ENCODE measurements at regions not wholly inside any gene's neighbourhood (a gene's known extent, or its start where the extent isn't known, plus 50 kb on each side); places are given as distances from the start of the nearest gene placed in this dataset.

DNA sequence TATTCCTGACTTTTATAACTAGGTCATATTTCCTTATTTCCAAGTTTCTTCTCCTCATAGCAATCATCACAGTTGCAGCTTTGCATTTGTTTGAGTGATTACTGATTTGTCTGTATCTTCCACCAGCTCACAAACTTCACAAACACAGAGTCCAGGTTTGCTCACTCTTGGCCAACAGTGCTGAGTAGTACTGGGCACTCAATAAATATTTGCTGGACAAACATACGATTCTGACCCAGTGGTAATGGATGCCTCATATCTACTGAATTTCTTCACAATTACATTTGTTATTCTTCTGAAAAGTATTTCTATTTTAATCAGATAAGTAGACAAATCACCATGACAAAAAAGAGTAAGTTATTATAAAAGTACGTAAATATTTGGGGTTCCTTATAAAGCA, 516.3 kb downstream of the TDRD15 start:
- H3K9me3 ChIP-seq, result no peaks in the 10 kb centered on the region
- Mint-ChIP-seq H3K4me1 (ENCODE audit: low read depth, unreplicated experiment) (peaks cover 14% of the 10 kb centered on the region), H3K36me3 (ENCODE audit: insufficient read depth, unreplicated experiment) (no peaks in the 10 kb centered on the region), H3K4me3 (ENCODE audit: unreplicated experiment) (no peak overlapping the region), H3K27me3 (ENCODE audit: insufficient read depth, unreplicated experiment) (no peaks in the 10 kb centered on the region), H3K9me3 (ENCODE audit: unreplicated experiment) (peaks cover 10% of the 10 kb centered on the region), H3K27ac (ENCODE audit: unreplicated experiment) (no peak overlapping the region)
- no peaks in the 10 kb centered on the region for H3K36me3 ChIP-seq (ENCODE audit: control insufficient read depth, insufficient read depth, low read length)
- BruUV-seq (replicated peaks), result no TSS peak
- intact Hi-C loops (cut with micrococcal nuclease; ENCODE audit: unreplicated experiment), result no loop called here
- no peaks in the 10 kb centered on the region for H3K27me3 ChIP-seq (replicated peaks; ENCODE audit: control insufficient read depth, insufficient read depth, low read length)
- TF ChIP-seq, protein P1, sequence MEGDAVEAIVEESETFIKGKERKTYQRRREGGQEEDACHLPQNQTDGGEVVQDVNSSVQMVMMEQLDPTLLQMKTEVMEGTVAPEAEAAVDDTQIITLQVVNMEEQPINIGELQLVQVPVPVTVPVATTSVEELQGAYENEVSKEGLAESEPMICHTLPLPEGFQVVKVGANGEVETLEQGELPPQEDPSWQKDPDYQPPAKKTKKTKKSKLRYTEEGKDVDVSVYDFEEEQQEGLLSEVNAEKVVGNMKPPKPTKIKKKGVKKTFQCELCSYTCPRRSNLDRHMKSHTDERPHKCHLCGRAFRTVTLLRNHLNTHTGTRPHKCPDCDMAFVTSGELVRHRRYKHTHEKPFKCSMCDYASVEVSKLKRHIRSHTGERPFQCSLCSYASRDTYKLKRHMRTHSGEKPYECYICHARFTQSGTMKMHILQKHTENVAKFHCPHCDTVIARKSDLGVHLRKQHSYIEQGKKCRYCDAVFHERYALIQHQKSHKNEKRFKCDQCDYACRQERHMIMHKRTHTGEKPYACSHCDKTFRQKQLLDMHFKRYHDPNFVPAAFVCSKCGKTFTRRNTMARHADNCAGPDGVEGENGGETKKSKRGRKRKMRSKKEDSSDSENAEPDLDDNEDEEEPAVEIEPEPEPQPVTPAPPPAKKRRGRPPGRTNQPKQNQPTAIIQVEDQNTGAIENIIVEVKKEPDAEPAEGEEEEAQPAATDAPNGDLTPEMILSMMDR (IDR thresholded peaks at IDR 0.05; ENCODE audit: insufficient read depth in 1 of 2, low read depth in 1 of 2, low read length in 1 of 2, severe bottlenecking in 1 of 2, unreplicated experiment in 1 of 2), result no peak
- POLR2A ChIA-PET, result no interaction called here
- DNase-seq, result no peak
- H3K4me3 ChIP-seq (ENCODE audit: low read depth, low read length), result no peak overlapping the region
- CTCF ChIA-PET, result no interaction called here
- peaks cover 8% of the 10 kb centered on the region for H3K4me1 ChIP-seq

DNA sequence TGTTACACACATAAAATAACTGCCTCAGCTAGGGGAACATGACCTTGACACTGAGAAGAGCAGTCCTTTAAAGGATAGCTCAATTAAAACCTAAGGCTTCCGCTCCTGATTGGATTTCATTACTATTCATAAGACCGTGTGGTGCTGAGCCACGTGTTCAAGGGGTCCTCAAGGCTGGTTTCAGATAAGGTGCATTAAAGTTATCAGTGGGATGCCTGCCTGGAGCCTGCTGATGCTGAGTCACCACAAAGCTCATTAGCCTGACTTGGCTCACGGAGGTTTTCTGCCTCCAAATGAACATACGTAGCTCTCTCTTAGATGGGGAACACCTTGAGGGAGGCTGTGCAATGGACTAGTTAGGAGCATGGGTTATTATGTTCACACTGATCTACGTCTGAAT, 518.9 kb downstream of the TDRD15 start:
- Histone ChIP-seq H3K27me3 (replicated peaks; ENCODE audit: control insufficient read depth, insufficient read depth, low read length) (no peaks in the 10 kb centered on the region), H3K9me3 (no peaks in the 10 kb centered on the region), H3K36me3 (ENCODE audit: control insufficient read depth, insufficient read depth, low read length) (no peaks in the 10 kb centered on the region), H3K4me3 (ENCODE audit: low read depth, low read length) (no peak overlapping the region), H3K4me1 (peaks cover 8% of the 10 kb centered on the region)
- Mint-ChIP-seq H3K27ac (ENCODE audit: unreplicated experiment) (no peak overlapping the region), H3K36me3 (ENCODE audit: insufficient read depth, unreplicated experiment) (no peaks in the 10 kb centered on the region), H3K27me3 (ENCODE audit: insufficient read depth, unreplicated experiment) (no peaks in the 10 kb centered on the region), H3K4me3 (ENCODE audit: unreplicated experiment) (no peak overlapping the region), H3K4me1 (ENCODE audit: low read depth, unreplicated experiment) (peaks cover 14% of the 10 kb centered on the region), H3K9me3 (ENCODE audit: unreplicated experiment) (peaks cover 10% of the 10 kb centered on the region)
- ChIA-PET POLR2A (no interaction called here), CTCF (no interaction called here)
- TF ChIP-seq, protein P1 (IDR thresholded peaks at IDR 0.05; ENCODE audit: insufficient read depth in 1 of 2, low read depth in 1 of 2, low read length in 1 of 2, severe bottlenecking in 1 of 2, unreplicated experiment in 1 of 2), result no peak
- intact Hi-C loops (cut with micrococcal nuclease; ENCODE audit: unreplicated experiment), result no loop called here
- no TSS peak for BruUV-seq (replicated peaks)
- DNase-seq, result no peak

DNA sequence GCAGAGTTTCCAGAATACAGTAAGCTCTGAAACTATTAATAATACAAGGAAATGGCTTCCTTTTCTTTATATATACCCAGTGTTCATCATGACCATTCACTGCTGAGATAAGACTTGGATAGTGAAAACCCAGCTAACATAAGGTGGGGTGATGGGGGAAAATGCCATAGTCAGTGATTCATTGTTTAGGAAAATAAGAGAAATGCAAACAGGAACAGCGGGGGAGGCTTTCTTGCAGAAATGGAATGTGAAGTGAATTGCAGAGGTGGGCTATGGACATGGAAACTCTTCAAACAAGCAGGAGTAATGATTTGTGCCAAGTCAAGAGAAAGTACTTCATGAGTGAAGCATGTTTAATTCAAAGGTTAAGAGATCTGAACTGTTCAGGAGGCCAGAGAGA, 519.4 kb downstream of the TDRD15 start:
- TF ChIP-seq, protein P1 (IDR thresholded peaks at IDR 0.05; ENCODE audit: insufficient read depth in 1 of 2, low read depth in 1 of 2, low read length in 1 of 2, severe bottlenecking in 1 of 2, unreplicated experiment in 1 of 2), result no peak
- Histone ChIP-seq H3K4me1 (peaks cover 8% of the 10 kb centered on the region), H3K27me3 (replicated peaks; ENCODE audit: control insufficient read depth, insufficient read depth, low read length) (no peaks in the 10 kb centered on the region), H3K9me3 (no peaks in the 10 kb centered on the region), H3K36me3 (ENCODE audit: control insufficient read depth, insufficient read depth, low read length) (no peaks in the 10 kb centered on the region), H3K4me3 (ENCODE audit: low read depth, low read length) (no peak overlapping the region)
- Mint-ChIP-seq H3K27me3 (ENCODE audit: insufficient read depth, unreplicated experiment) (no peaks in the 10 kb centered on the region), H3K4me3 (ENCODE audit: unreplicated experiment) (no peak overlapping the region), H3K4me1 (ENCODE audit: low read depth, unreplicated experiment) (peaks cover 14% of the 10 kb centered on the region), H3K9me3 (ENCODE audit: unreplicated experiment) (peaks cover 10% of the 10 kb centered on the region), H3K36me3 (ENCODE audit: insufficient read depth, unreplicated experiment) (no peaks in the 10 kb centered on the region), H3K27ac (ENCODE audit: unreplicated experiment) (no peak overlapping the region)
- DNase-seq, result no peak
- ChIA-PET POLR2A (no interaction called here), CTCF (no interaction called here)
- intact Hi-C loops (cut with micrococcal nuclease; ENCODE audit: unreplicated experiment), result no loop called here
- no TSS peak for BruUV-seq (replicated peaks)

Measured in Caco-2 (cell line).